ENCODE measurements at regions not wholly inside any gene's neighbourhood (a gene's known extent, or its start where the extent isn't known, plus 50 kb on each side); places are given as distances from the start of the nearest gene placed in this dataset.

DNA sequence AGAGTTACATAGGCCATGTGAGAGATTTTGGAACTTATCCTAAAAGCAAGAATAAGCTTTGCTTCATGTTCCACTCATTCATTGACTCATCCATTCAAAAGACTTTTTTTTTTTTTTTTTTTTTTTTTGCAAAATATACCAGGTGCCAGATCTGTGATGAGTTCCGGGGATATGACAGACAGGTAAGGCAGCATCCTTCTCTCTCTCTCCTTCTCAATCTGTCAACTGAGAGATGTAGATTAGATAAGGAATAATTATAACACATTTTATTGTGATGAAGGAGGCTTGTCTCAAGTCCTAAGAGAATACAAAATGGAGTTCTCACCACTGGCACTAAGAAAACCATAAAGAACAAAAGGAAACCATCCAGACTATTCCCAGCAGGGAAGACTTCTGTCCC, 190.2 kb upstream of the CPEB2 start (continued):
- TF ChIP-seq, protein P1, sequence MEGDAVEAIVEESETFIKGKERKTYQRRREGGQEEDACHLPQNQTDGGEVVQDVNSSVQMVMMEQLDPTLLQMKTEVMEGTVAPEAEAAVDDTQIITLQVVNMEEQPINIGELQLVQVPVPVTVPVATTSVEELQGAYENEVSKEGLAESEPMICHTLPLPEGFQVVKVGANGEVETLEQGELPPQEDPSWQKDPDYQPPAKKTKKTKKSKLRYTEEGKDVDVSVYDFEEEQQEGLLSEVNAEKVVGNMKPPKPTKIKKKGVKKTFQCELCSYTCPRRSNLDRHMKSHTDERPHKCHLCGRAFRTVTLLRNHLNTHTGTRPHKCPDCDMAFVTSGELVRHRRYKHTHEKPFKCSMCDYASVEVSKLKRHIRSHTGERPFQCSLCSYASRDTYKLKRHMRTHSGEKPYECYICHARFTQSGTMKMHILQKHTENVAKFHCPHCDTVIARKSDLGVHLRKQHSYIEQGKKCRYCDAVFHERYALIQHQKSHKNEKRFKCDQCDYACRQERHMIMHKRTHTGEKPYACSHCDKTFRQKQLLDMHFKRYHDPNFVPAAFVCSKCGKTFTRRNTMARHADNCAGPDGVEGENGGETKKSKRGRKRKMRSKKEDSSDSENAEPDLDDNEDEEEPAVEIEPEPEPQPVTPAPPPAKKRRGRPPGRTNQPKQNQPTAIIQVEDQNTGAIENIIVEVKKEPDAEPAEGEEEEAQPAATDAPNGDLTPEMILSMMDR (IDR thresholded peaks at IDR 0.05; ENCODE audit: control extremely low read depth in 1 of 3, insufficient read depth in 1 of 3, low read depth in 1 of 3, low read length in 3 of 3): no peak
- no peak for TF ChIP-seq PHF8 (conservative IDR thresholded peaks at IDR 0.05; ENCODE audit: low read depth, low read length)
- no peak for TF ChIP-seq CBX8 (IDR thresholded peaks at IDR 0.05; ENCODE audit: borderline replicate concordance, low read depth, low read length)

All from H1 (cell line).